BE2C (cell line): ENCODE measurements at regions not wholly inside any gene's neighbourhood (a gene's known extent, or its start where the extent isn't known, plus 50 kb on each side); places are given as distances from the start of the nearest gene placed in this dataset.
"Not testable (repeated sequence)": the region's sequence is repeated elsewhere in the genome, so short reads cannot be mapped to it uniquely, and the experiment has no call there.

Experiments
- DNase-seq: peaks from one replicate; pipeline ENCODE4 v3.0.0-alpha.2; 2020
- H3K27me3 ChIP-seq: fragments of 250-450 bp; sonication (Bioruptor Pico); 2 replicates; pipeline ENCODE4 v1.5.1; 2020; ENCODE audit warnings: mild to moderate bottlenecking
- H3K36me3 ChIP-seq: fragments of 250-450 bp; sonication (Bioruptor Pico); 2 replicates; pipeline ENCODE4 v1.5.1; 2020; ENCODE audit warnings: mild to moderate bottlenecking
- H3K4me1 ChIP-seq: fragments of 250-450 bp; sonication (Bioruptor Pico); 2 replicates; pipeline ENCODE4 v1.5.1; 2020
- H3K4me3 ChIP-seq: 2 replicates; pipeline ENCODE4 v1.5.1; 2011; ENCODE audit warnings: low read depth, low read length
- H3K9me3 ChIP-seq: fragments of 250-450 bp; sonication (Bioruptor Pico); 2 replicates; pipeline ENCODE4 v1.5.1; 2020
- TF ChIP-seq, protein P1 (sequence below): IDR thresholded peaks from 2 replicates; pipeline ENCODE4 v1.5.1; 2012; ENCODE audit warnings: mild to moderate bottlenecking, low read depth, low read length

GRCh38 chr20:19920381-19921138, 96.6 kb upstream of the NAA20 start:
- no peak overlapping the region for H3K4me3 ChIP-seq
- DNase-seq: no peak
- no peaks in the 10 kb centered on the region for H3K36me3 ChIP-seq
- no peaks in the 10 kb centered on the region for H3K9me3 ChIP-seq
- TF ChIP-seq, protein P1, sequence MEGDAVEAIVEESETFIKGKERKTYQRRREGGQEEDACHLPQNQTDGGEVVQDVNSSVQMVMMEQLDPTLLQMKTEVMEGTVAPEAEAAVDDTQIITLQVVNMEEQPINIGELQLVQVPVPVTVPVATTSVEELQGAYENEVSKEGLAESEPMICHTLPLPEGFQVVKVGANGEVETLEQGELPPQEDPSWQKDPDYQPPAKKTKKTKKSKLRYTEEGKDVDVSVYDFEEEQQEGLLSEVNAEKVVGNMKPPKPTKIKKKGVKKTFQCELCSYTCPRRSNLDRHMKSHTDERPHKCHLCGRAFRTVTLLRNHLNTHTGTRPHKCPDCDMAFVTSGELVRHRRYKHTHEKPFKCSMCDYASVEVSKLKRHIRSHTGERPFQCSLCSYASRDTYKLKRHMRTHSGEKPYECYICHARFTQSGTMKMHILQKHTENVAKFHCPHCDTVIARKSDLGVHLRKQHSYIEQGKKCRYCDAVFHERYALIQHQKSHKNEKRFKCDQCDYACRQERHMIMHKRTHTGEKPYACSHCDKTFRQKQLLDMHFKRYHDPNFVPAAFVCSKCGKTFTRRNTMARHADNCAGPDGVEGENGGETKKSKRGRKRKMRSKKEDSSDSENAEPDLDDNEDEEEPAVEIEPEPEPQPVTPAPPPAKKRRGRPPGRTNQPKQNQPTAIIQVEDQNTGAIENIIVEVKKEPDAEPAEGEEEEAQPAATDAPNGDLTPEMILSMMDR: no peak
- no peaks in the 10 kb centered on the region for H3K4me1 ChIP-seq
- peaks cover 12% of the 10 kb centered on the region for H3K27me3 ChIP-seq

DNA sequence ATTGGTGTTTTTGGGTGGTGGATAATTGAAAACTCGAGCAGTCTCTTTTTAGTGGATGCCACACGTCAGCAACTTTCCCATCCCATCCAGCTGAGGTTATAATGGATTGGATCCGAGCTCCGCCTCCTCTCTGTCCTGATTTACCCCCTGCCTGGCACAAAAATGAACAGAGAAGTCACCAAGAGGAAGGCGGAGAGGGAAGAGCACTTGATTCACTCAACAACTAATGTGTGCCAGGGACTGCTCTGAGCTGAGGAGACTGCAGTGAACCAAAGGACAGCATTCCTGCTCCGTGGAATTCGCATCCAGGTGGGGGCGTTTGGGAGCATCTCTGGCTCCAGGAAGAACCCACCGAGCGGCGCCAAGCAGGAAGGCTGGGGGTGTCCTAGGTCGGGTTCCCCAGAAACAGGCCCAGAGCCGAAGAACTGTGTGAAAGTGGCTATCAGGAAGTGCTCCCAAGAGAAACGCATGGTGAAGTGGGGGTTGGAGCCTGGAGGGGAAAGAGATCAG, 95.8 kb upstream of the NAA20 start:
- Histone ChIP-seq H3K9me3 (no peaks in the 10 kb centered on the region), H3K27me3 (peaks cover 6% of the 10 kb centered on the region; the same call in 1 of the 2 replicates), H3K4me1 (no peaks in the 10 kb centered on the region), H3K4me3 (no peak overlapping the region), H3K36me3 (no peaks in the 10 kb centered on the region)
- TF ChIP-seq, protein P1: no peak
- no peak for DNase-seq

DNA sequence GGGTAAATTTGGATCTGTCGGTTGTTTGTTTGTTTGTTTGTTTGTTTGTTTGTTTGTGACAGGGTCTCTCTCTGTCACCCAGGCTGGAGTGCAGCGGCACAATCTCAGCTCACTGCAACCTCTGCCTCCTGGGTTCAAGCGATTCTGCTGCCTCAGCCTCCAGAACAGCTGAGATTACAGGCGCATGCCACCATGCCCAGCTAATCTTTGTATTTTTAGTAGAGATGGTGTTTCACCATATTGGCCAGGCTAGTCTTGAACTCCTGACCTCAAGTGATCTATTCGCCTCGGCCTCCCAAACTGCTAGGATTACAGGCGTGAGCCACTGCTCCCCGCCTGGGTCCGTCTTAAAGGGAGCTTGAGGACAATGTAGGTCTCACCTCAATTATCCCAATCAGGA, 95.3 kb upstream of the NAA20 start:
- not testable (repeated sequence) for H3K9me3 ChIP-seq, DNase-seq, H3K4me3 ChIP-seq, H3K4me1 ChIP-seq, H3K36me3 ChIP-seq, H3K27me3 ChIP-seq

DNA sequence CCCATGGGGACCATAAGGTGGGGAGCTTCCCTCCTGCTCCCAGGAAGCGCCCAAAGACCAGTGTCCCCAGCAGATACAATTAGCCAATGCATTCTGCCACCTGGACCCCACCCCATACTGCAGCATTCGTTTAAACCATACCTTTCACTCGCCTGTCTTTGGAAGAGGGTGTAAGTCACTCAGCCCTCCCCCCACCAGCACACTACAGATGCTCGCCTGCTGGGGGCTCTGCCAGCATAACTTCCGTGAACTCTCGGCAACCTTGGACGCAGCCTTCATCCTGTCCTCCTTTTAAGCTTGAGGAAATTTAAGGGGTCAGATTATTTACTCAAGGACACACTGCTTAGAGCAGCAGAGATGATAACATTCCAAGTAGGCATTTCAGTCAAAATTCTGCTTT, 94.4 kb upstream of the NAA20 start:
- TF ChIP-seq, protein P1: no peak
- DNase-seq: no peak

GRCh38 chr20:19923762-19924161, 93.4 kb upstream of the NAA20 start:
- Histone ChIP-seq H3K27me3 (no peaks in the 10 kb centered on the region), H3K9me3 (no peaks in the 10 kb centered on the region), H3K4me1 (no peaks in the 10 kb centered on the region), H3K36me3 (no peaks in the 10 kb centered on the region), H3K4me3 (no peak overlapping the region)
- no peak for DNase-seq
- TF ChIP-seq, protein P1: no peak

More for the DNA sequence above, 94.4 kb upstream of the NAA20 start:
- Histone ChIP-seq H3K27me3 (0 out of 2 replicates have a peak, but pooled peaks cover 4% of the 10 kb centered on the region), H3K4me3 (no peak overlapping the region), H3K9me3 (no peaks in the 10 kb centered on the region), H3K36me3 (no peaks in the 10 kb centered on the region), H3K4me1 (no peaks in the 10 kb centered on the region)

DNA sequence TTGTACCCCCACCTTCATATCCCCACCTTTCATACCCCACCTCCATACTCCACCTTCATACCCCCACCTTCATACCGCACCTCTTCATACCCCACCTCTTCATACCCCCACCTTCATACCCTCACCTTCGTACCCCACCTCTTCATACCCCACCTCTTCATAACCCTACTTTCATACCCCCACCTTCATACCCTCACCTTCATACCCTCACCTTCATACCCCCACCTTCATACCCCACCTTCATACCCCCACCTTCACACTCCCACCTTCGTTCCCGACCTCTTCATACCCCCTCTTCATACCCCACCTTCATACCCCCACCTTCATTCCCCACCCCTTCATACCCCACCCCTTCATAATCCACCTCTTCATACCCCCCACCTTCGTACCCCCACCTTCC, 92.9 kb upstream of the NAA20 start:
- TF ChIP-seq, protein P1: no peak
- no peaks in the 10 kb centered on the region for H3K36me3 ChIP-seq
- no peaks in the 10 kb centered on the region for H3K27me3 ChIP-seq
- no peaks in the 10 kb centered on the region for H3K4me1 ChIP-seq
- DNase-seq: no peak
- no peak overlapping the region for H3K4me3 ChIP-seq
- no peaks in the 10 kb centered on the region for H3K9me3 ChIP-seq
